OCI-M1 (cell line): ENCODE measurements at regions not wholly inside any gene's neighbourhood (a gene's known extent, or its start where the extent isn't known, plus 50 kb on each side); places are given as distances from the start of the nearest gene placed in this dataset.

Experiments
- DNase-seq: peaks from one replicate; lab custom pipeline; 2025; lab: John Stamatoyannopoulos, UW

DNA sequence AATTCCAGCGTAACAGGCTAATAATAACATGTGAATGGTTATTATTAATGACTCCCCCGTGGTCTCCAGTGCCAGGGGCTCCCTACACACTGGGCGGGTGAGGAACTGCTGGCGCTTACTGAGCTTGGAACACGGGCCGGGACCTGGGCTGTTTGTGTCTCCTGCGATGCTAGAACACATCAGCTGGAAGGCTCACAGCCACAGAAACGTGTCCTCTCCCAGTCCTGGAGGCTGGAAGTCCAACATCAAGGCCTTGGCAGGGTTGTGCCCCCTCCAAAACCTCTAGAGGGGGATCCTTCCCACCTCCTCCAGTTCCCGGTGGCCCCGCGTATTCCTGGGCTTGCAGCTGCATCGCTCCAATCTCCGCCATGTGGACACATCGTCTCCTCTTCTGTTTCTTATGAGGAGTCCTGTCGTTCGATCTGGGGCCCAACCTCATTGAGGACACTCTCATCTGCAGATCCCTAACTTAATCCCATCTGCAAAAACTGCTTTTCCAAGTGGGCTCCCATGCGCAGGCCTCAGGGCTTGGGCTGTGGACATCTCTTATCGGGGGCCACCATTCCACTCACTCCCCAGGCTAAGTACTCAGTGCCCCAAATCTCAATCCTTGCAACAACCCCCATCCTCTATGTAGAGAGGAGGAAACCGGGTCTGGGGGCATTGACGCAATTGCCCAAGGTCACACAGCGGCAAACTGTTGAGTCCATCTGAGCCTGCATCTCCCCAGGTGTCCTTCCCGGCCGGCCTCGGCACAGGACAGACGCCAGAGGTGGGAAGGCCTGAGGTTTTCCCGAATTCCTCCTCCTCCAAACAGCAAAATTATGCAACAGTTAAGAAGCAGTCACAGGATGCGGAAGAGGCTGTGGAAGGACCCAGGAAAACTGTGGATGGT is 193.9 kb downstream of the IRF8 start:
- DNase-seq = no peak

DNA sequence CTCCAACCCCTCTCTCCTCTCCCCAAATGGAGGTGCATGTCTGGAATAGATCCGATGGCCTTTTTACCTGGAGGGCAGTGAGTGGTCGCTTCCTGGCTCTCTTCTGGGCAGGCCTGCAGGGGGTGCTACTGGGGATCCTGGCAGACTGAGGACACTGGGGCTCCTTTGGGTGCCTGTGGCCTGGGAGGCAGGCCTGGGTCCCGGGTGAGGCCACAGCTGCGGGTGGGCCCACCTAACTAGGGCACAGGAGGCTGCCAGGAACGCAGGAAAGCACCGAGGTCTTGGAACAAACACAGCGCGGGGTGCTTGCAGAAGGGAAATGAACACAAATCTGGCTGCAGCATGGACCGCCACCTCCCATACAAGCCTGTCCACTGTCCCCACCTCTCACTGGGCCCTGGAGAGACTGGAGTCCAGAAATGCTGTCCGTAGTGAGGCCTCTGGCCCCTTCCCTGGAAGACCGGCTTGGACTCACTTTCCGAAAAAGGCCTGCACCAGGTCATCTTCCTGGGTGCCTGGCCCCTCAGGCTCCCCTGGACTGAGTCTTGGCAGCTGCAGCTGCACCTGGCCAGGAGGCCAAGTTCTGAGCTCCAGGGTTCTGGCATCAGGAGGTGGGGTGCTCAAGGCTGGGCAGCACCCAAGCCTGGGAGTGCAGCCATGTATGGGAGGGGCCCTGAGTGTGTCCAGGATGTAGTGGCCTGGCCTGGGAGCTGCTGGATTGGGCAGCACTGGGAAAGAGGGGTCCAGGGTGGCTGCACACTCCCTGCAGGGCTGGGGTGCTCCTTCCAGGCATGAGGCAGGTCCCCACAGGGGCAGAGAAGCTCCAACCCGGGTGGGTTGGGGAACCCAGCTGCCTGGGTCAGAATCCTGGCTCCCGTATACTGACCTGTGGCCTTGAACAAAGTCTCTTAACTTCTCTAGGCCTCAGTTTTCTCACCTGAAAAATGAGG is 195.1 kb downstream of the IRF8 start:
- DNase-seq = no peak

DNA sequence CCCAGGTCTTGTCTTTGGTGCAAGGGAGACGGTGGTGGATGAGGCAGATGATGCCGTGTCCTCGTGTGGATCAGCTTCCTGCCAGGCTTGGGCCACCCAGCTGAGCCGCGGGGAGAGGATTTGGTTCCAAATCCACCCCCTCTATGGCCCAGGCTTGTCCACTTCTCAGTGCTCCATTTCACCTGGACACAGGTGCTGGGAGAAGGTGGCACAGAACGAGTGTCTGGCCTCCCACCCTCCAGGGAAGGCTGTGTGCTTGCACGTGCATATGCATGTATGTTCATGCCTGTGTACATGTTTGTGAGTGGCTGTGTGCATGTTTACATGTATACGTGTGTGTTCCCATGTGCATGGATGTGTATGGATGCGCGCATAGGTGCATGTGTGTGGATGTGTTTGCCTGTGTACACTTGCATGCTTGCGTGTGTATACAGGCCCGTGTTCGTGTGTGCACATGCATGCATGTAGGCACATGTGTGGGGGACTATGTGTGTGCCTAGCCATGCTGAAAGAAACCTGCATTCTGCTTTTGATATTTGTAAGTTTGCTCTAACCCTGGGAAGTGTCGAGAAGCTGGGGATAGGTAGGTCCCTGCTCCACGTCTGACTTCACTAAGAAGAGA is 196.3 kb downstream of the IRF8 start:
- no peak for DNase-seq

DNA sequence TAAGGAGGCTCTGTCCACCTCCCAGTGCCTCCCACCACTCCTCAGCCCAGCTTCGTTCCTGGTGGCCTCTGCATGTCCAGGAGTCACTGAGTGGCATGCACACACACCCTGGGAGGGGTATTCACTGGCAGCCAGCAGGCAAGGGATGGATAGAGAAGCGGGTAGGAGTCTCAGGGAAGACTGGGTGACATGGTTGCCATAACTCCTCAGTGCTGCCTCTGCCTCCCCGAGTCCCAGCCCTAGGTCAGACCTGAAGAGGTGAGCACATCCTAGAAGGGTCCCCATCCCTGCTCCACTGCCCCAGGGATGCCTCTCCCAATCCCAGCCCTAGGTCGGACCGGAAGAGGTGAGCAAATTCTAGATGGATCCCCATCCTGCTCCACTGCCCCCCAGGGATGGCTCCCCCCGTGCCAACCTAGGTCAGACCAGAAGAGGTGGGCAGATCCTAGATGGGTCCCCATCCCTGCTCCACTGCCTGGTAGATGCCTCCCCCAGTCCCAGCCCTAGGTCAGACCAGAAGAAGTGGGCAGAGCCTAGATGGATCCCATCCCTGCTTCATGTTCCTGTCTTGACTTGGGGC is 197.0 kb downstream of the IRF8 start:
- no peak for DNase-seq

DNA sequence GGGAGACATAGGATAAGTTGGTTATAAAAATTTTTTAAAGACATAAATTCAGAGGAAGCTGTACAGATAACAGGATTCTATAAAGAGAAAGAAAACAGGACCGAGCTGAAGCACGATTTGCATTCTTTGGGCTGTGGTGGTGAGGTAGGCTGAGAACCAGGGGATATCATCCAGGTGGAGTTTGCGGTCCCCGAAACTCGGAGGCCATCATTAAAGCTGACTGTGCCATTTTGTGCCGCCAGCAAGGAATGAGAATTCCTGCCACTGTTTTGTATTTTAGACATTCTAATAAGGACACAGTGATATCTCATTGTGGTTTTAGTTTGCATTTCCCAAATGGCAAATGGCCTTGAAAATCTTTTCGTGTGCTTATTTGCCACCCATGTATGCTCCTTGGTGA is 197.9 kb downstream of the IRF8 start:
- no peak for DNase-seq

DNA sequence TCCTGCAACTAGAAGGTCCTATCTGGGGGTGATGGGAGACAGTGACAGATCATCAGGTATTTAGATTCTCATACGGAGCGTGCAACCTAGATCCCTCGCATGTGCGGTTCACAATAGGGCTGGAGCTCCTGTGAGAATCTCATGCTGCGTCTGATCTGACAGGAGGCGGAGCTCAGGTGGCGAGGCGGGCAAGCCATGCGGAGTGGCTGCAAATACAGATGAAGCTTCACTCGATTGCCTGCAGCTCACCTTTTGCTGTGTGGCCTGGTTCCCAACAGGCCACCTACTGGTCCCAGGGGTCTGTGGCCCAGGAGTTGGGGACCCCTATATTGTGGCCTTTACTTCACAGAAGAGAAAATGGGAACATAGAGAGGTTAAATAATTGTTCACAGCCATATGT is 200.4 kb downstream of the IRF8 start:
- no peak for DNase-seq

DNA sequence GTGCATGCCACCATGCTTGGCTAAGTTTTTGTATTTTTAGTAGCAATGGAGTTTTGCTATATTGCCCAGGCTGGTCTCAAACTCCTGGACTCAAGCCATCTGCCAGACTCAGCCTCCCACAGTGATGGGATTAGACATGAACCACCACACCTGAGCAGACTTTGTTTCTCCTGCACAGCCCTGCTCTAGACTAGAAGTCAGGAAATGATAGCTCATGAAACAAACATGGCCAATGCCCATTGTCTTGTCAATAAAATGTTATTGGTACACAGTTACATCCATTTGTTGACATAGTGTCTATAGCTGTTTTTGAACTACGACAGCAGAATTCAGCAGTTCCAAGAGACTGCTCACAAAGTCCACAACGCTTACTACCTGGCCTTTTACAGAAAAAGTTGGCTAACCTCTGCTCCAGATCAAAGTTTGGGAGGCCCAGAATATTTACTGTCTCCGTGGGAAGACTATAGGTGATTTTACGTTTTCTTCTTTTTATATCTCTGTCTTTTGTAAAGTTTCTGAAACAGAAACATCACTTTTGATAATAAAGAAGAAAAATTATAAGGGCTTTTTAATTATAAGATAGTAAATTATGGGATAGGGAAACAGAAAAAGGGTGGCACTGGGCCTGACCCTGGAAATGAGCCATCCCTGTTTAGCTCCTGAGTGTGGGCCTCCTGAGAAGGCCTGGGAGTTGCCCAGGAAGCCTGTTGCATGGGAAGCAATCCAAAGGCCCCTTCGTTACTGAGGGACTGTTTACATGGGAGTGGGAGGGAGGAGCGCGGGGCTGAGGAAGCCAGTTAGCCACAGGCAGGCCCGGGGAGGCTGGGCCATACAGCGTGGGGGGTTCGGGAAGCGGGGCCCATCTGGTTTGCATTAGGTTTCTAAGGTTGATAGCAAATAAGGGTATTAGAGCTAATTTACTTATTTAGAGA is 201.5 kb downstream of the IRF8 start:
- no peak for DNase-seq

DNA sequence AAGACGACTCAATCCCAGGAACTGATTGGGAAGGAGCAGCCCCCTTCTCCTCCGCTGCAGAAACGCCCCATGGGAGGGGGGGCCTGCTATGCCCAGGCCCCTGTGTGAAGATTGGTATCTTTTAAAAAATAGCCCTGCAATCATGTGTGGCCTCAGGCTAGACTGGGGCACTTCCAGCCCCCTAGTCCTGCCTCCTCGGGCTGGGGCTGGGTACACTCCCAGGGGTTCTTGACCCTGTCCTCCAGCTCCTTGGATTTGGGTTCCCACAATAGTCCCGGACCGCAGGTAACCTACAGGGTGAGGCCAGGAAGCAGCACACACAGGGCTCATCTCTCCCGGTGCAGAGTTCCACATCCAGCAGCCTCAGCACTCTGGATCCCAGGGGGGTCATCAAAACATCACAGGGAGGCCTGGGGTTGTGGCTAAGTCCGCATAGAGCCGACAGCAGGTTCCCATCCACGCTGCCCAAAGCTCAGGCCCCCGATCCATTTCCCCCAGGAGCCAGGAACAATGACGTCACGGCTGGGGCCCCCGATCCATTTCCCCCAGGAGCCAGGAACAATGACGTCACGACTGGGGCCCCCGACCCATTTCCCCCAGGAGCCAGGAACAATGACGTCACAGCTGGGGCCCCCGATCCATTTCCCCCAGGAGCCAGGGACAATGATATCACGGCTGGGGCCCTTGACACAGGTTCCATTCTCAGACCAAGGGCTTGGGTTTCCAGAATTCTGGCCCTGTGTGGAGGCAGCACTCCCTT is 202.4 kb downstream of the IRF8 start:
- DNase-seq = no peak

DNA sequence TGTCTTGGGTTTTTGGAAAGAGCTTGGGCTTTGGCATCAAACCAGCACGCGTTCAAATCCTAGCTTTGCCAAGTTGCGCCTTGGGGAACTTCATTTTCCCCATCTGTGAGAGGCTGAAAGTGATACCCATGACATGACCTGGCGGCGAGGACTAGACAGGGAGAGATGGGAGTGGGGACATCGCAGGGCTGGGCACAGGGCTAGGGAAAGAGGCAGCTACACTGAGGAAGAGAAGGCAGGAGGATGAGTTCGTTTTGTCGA is 202.9 kb downstream of the IRF8 start:
- DNase-seq = no peak

DNA sequence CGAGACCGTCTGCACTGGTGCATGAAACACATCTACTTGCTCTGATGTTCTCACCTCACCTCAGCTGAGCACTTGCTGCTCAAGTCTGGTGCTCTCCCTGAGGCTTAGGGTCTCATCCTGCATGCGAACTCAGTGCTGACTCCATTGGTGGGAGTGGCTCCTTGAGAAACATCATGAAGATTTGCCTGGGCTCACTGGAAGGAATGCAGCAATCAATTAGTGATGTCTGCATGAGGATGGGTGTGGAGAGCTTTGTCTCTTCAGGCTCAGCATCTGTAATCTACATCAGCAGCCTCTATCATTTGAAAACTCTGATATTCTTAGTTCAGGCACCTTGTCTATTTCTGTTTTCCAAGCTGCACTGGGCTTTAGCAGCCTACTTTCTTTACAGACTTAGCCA is 204.4 kb downstream of the IRF8 start:
- DNase-seq = no peak

DNA sequence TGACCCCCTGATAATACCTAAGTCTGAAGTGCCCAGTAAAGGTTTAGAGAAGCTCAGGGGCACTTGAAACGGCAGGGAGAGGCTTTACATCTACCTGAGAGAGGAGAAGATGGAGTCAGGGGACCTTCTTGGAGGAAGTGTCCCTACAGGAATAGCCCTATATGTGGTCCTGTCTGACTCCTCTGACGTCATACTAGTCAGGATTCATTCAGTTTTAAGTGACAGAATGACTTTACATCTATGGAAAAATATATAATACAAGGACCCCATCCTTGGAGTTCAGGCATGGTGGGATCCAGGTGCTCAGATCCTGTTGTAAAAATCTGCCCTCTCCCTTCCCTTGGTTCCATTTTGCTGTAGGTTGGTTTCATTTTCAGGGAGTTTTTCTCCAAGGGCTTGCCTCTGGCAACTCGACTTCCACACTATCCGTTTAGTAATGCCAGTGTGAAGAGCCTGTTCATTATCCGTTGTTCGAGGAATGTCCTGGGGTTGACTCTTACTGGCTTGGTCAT is 205.6 kb downstream of the IRF8 start:
- no peak for DNase-seq

DNA sequence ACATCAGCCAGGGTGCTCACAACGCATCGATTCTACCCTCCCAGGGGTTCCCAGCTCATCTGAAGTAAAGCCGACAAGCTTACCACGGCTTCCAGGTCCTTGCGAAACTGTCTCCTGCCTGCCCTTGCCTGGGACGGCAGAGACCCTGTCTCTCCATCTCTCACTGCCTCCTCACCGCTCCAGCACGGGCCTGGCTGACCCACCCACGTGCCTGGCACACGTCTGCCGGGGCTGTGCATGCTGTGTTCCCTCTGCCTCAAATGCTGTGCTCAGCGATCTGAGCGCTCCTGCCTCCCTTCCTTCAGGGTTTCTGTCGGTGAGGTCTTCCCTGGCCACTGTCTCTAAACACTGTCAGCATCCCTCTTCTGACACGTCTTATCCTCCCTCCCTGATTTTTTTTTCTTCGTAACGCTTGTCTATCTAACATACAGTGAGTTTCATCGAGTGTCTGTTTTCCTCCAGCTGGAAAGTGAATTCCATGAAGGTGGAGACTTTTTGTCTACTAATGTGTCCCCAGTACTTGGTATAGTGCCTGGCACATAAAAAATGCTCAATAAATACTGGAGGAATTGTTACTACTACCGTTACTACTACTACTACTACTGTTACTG is 208.4 kb downstream of the IRF8 start:
- DNase-seq = no peak

DNA sequence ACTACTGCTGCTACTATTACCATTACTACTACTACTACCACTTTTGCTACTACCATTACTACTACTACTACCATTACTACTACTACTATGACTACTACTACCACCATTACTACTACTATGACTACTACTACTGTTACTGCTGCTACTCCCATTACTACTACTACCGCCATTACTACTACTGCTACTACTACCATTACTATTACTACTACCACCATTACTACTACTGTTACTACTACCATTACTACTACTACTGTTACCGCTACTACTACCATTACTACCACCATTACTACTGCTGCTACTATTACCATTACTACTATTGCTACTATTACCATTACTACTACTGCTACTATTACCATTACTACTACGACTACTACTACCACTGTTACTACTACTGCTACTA is 209.1 kb downstream of the IRF8 start:
- DNase-seq = no peak

DNA sequence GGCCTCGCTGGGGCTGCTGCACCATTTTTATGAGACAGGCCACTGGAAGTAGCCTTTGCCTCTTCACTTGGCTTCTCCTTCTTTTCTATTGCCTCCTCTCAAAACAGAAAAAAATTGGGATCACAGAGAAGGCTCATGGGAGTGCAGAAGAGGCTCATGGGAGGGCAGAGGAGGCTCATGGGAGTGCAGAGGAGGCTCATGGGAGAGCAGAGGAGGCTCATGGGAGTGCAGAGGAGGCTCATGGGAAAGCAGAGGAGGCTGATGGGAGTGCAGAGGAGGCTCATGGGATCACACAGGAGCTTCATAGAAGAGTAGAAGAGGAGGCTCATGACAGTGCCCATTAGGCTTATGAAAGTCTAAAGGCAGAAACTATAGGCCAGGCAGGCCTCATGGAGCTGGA is 211.2 kb downstream of the IRF8 start:
- no peak for DNase-seq

DNA sequence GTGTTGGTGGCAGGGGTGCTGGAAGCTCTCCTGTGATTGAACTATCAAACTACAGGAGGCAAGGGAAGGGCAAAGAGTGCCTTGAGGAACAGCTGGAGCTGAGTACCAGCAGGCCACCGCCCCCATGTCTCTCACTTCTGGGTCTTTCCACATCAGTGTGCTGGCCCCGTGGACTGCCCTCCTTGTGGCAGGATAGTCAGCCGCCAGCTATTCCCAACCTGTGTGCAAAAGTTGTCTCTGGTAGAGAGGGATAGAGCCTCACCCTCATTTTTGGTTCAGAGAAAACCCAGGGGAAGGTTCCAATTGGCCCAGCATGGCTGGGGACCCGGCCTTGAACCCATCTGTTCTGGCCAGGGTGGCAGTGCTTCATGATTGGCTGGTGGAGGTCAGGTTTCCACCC is 211.8 kb downstream of the IRF8 start:
- no peak for DNase-seq

DNA sequence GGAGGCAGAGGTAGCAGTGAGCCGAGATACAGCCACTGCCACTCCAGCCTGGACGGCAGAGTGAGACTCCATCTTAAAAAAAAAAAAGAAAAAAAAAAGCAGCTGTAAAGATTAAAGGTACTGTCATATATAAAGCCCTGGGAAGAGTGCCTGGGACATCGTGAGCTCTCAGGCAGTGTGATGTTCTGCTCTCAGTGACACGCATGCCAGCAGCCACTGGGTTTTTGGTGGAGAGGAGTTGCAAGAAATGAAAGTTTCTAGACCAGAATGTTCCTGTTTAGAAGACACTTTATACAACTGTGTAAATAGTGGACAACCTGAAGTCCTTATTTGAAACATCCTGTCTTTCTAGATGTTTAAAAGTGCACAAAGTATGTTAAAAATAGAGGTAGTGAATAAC is 213.2 kb downstream of the IRF8 start:
- no peak for DNase-seq

DNA sequence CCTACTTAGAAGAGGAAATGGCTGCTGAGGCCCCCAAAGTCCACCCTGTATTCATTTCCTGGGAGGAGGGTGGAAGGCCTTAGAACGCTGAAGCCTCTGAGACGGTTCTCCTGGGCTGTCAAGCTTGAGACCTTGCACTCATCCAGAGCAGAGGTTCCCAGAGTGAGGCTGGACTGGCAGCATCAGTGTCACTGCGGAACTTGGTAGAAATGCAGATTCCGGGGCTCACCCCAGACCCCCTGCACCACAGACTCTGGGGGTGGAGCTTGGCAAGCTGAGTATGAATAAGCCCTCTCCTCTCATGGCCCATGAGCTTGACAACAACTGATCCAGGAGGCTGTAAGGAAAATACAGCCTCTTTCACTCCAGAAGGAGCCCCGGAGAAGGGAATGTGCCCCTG is 218.3 kb downstream of the IRF8 start:
- no peak for DNase-seq

DNA sequence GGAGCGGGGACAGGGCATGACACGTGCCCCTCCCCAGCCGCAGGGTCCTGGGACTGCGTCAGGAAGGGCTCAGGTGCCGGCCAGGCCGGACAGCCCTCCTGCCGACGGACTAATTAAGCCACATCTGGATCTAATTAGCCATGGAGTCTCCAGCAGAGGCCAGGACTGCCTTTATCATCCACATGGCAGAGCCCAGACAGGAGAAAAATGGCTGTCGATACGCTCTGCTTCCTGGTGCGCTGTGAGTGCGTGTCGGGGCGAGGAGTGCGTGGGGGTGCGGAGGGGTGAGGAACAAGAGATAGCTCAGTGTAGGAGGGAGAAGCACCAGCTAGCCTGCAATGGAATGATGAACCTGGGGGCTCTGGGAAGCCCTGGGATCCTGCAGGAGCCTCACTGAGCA is 218.8 kb downstream of the IRF8 start:
- no peak for DNase-seq

DNA sequence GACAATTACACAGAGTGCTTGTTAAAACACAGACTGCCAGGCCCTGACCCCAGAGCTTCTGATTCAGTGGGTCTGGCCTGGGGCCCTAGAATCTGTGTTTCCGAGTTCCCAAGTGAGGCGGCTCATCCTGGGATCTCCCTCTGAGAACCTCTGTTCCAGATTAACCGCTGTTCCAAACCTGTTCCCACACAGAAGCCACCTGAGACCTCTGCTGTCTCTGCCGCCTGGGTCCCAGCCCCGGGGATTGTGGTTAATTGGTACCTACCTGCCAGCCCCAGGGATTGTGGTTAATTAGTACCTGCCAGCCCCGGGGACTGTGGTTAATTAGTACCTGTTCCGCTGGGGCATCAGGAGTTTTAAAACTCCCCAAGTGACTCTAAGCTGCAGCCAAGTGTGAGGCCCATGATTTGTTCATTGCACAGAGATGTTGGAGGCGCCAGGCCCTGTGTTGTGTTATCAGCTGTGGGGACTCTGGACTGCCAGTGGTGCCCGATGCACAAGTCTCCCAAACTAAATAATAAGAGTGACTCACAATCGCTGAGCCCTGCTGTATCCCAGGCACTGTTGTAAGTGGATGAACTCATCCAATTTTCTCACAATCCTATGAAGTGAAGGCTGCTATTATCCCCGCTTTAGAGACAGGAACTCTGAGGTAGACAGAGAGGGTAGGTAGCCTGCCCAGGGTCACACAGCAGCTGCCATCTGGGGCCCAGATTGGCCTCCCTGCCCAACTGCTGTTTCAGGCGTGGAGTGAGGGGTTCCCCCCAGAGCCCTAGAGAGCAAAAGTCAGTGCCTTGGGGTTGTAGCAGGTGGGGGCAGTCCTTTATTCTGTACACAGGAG is 219.7 kb downstream of the IRF8 start:
- DNase-seq = no peak
